WERI-Rb-1 (cell line): ENCODE measurements at regions not wholly inside any gene's neighbourhood (a gene's known extent, or its start where the extent isn't known, plus 50 kb on each side); places are given as distances from the start of the nearest gene placed in this dataset.

Source experiments
- DNase-seq: peaks from one replicate; pipeline ENCODE4 v3.0.0-alpha.2; 2020
- H3K27ac ChIP-seq: fragments of 250-450 bp; sonication (Bioruptor Pico); 2 replicates; pipeline ENCODE4 v1.5.1; 2020; ENCODE audit warnings: mild to moderate bottlenecking, moderate library complexity
- H3K27me3 ChIP-seq: fragments of 250-450 bp; sonication (Bioruptor Pico); 2 replicates; pipeline ENCODE4 v1.5.1; 2021; ENCODE audit warnings: mild to moderate bottlenecking, low read depth, moderate library complexity; ENCODE audit not compliant: insufficient read depth, severe bottlenecking
- H3K36me3 ChIP-seq: fragments of 250-450 bp; sonication (Bioruptor Pico); 2 replicates; pipeline ENCODE4 v1.5.1; 2020; ENCODE audit warnings: mild to moderate bottlenecking, moderate library complexity
- H3K4me3 ChIP-seq: 2 replicates; pipeline ENCODE4 v1.5.1; 2011; ENCODE audit warnings: low read depth, mild to moderate bottlenecking, control low read depth, low read length
- H3K9me3 ChIP-seq: fragments of 250-450 bp; sonication (Bioruptor Pico); 2 replicates; pipeline ENCODE4 v1.5.1; 2021; ENCODE audit warnings: mild to moderate bottlenecking, moderate library complexity; ENCODE audit not compliant: severe bottlenecking
- CTCF ChIP-seq: IDR thresholded peaks from 2 replicates; pipeline ENCODE4 v1.5.1; 2011; ENCODE audit warnings: low read depth, mild to moderate bottlenecking, control low read depth, inconsistent platforms, low read length

DNA sequence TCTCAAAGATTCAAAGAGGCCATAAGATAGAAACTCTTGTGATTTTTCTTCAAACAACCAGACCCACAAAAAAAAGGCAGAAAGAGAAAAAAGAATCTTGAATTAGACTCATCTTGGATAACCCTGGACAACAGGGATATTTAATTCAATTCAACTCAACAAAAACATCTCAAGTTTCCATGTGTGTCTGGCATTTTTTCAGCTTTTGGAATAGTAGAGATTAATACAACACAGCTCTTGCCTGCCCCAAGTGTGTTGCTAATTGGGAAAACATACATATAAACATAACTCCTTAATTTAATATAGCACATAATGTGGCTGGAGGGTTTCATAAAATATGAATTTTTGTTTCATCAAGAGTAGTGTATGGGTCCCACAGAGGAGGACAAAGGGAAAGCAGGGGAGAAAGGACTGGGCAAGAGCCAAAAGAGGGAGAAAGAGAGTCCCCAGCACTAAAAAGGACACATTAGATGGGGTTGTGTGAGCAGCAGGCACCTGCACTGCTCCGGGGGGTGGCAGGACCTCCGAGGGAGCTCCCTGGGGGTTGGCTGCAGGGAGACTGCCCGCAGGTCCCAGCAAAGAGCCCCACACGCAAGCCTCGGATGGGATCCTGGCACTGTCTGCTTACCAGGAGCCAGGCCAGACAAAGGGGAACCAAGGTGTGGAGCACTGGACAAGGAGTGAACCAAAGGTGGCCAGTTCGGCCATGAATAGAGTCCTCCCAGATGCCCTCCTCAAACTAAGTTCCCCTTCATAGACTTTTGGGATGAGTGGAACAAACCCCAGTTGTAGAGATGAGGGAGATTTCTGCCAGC lies 65.6 kb upstream of the TMEM72 start:
- H3K27ac ChIP-seq: no peak overlapping the region
- H3K4me3 ChIP-seq: no peak overlapping the region
- no peaks in the 10 kb centered on the region for H3K36me3 ChIP-seq
- H3K27me3 ChIP-seq: peaks cover 85% of the 10 kb centered on the region
- no peak for DNase-seq
- no peaks in the 10 kb centered on the region for H3K9me3 ChIP-seq
- no peak for TF ChIP-seq CTCF

- Histone ChIP-seq H3K9me3 (no peaks in the 10 kb centered on the region), H3K27me3 (peaks cover 85% of the 10 kb centered on the region), H3K27ac (no peak overlapping the region), H3K36me3 (no peaks in the 10 kb centered on the region), H3K4me3 (no peak overlapping the region)
- no peak for DNase-seq
- no peak for TF ChIP-seq CTCF
Measured at GRCh38 chr10:44847110-44847509, 64.0 kb upstream of the TMEM72 start.

DNA sequence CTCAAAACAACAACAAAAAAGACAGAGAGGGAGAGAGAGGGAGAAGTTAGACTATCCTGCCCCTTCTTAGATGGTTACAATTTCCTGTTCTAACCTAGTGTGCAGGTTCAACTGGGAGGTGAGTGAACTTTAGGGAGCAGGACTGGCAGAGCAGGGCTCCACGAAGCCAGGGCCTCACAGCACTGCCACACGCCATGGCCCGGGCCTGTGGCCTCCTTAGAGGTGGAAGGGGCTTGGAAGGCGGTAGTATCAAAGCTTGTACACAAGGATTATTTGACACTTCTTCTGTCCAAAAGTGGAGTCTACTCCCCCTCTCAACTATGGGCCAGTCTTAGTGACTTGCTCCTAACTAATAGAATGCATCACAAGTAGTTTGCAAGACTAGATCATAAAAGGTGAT lies 62.9 kb upstream of the TMEM72 start:
- Histone ChIP-seq H3K9me3 (no peaks in the 10 kb centered on the region), H3K4me3 (no peak overlapping the region), H3K27me3 (peaks cover 91% of the 10 kb centered on the region), H3K36me3 (no peaks in the 10 kb centered on the region), H3K27ac (no peak overlapping the region)
- no peak for TF ChIP-seq CTCF
- no peak for DNase-seq

DNA sequence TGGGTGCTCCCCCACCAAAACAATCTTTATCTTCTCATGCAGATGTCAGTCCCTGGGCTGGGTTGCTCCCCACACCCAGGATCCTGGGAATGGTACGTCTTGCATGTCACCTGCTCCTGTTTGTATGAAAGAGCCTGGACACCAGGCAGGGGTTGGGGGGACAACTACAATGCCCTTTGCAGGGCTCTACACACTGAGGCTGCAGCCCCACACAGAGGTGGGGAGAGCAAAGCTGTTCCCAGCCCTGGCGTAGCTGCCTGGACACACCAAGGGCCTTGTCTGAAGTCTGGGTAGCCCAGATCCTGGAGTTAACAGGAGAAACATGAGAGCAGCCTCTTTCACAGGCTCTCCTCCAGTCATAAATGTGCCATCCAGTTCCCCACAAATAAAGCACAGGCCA lies 61.2 kb upstream of the TMEM72 start:
- Histone ChIP-seq H3K9me3 (no peaks in the 10 kb centered on the region), H3K27me3 (peaks cover 90% of the 10 kb centered on the region), H3K27ac (no peak overlapping the region), H3K4me3 (no peak overlapping the region), H3K36me3 (no peaks in the 10 kb centered on the region)
- DNase-seq: no peak
- no peak for TF ChIP-seq CTCF

- Histone ChIP-seq H3K4me3 (no peak overlapping the region), H3K27me3 (peaks cover 90% of the 10 kb centered on the region), H3K27ac (no peak overlapping the region), H3K36me3 (no peaks in the 10 kb centered on the region), H3K9me3 (no peaks in the 10 kb centered on the region)
- no peak for DNase-seq
- TF ChIP-seq CTCF: no peak
Measured at GRCh38 chr10:44850356-44850934, 60.7 kb upstream of the TMEM72 start.
